HT1080 (cell line): ENCODE measurements at regions not wholly inside any gene's neighbourhood (a gene's known extent, or its start where the extent isn't known, plus 50 kb on each side); places are given as distances from the start of the nearest gene placed in this dataset.
"Not testable (repeated sequence)": the region's sequence is repeated elsewhere in the genome, so short reads cannot be mapped to it uniquely, and the experiment has no call there.

Source experiments
- DNase-seq: peaks from one replicate; pipeline ENCODE4 v3.0.0-alpha.2; 2015; ENCODE audit warnings: low read depth

DNA sequence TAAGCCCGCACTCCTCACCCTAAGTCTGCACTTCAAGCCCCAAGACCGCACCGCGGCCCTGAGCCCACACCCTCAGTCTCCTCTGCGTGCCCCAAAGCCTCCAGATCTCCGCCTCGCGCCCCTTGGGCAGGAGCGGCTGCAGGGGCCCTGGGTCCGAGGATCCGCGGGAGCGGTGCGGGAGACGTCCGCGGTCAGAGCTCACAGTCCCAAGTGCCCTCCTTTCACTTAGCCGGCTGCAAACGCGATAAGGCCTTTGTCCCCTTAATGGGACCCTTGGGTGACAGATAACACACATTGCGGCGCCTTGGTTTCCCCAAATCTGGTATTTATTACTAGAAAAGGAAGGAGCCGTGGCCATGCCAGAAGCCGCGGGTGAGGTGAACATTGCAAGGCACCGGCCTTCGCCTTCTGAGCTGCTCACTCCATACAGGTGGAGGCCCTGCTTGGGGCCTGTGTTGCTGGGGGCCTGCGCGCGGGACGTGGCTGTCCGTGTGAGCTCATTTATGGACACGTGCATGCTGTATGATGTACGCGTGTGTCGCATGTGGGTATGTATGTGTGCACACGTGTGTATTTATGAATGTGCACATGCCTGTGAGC, 178.9 kb downstream of the OR4M2 start:
- DNase-seq: not testable (repeated sequence)

DNA sequence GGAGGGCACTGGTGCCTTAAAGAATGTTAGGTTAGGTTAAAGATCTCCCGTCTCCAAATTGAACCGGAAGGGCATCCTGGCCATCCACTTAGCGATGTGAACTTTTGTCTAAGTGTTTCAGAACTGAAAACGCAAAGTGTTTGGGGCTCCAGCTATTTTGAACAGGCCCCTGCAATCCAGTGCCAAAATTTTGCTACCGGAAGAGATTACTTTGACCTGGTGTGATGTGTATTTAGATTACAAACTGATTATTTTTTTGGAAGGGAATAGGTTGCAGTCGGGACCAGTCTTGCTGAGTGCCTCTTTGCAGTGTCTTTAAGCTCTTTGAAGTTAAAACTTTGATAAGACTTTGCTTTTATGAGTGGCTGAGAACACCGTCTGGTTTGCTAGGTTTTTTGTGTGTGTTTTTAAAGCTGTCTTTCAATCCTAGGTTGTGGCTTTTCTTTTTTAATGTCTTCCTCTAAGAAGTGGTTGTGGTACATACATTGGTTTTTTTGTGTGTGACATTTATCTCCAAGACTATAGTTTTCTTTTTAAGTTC, 179.6 kb downstream of the OR4M2 start:
- DNase-seq: no peak

DNA sequence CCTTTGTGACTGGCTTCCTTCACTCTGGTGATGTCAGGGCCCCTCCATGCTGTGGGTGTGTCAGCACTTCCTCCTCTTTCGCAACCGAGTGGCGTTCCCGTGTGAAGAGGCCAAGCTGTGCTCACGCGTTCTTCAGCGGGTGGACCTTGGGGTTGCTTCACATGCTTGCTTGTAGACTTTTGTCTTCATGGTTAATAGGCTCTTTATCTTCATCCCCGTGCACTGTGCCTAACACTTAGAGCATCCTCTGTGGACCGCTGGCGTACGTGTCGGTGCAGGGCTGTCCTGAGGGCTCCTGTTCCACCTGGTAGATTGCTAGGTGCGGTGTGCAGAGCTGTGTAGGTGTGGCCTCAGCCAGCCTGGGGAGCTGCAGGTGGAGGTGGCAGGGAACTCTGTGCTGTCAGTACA, 182.3 kb downstream of the OR4M2 start:
- DNase-seq: peak; percentile 55

DNA sequence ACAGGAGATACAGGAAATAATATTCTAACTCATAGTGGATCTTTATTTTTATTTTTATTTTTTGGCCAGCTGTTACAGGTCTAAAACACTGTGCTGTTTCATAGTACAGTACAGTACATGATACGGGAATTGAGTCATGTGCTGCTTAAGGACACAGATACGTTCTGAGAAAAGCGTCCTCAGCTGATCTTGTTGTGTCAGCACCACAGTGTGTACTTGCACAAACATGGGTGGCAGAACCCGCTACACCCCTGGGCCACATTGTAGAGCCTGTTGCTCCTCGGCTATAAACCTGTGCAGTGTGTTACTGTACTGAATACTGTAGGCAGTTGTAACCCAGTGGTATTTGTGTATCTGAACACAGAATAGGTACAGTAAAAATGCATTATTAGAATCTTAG, 183.4 kb downstream of the OR4M2 start:
- no peak for DNase-seq

DNA sequence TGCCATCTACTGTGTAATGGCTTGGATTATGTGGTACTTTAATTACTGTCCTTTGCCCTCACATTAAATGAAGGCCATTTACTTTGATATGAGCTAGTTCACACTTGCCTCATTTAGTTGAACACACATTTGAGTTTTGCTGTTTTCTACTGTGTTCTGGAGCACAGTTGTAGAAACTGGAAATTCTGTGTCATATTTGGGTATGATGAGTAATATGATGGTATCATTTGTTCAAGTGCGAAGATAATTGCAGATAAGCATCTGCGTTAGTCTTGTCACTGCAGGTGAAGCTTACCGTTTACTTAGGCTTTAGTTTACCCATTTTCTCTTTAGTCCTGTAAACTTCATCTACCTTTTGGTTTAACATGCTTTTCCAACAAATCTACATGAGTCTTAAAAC, 183.9 kb downstream of the OR4M2 start:
- not testable (repeated sequence) for DNase-seq

DNA sequence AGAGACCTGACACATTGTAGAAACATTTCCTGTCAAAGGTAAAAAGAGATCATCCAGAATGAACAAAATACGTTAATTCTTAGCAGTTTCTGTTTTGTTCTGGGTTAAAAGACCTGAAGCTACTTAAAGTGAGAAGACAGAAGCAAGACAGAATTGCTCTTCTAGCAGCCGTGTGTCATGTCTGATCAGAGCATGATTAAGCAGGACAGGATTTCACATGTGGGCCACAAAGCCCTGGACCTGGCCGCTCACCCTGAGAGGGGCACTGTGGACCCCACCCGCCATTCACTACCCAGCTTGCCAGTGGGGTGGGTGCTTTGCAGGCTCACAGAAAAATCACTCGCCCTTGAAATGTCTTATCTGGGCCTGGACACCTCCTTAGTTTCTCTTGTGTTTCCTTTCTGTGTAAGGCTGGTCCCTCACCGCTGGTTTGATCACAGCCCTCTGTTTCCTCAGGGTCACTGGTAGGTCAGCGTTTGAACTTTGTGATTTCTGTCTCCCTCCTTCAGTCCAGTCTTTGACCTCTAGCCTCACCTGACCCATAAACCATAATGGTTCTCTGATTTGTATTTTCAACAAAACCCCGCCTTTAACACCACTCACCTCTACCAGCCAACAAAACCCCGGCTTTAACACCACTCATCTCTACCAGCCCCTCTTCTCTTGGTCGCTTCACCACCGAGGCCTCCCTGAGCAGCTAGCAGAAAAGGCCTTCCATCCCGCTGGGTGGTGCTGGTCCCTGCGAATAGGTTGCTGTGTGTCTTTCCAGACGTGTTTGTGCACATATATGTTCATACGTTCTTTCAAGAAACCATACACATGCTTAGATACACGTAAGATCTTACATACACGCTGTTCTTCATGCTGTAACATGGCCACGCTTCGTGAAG, 185.0 kb downstream of the OR4M2 start:
- no peak for DNase-seq

DNA sequence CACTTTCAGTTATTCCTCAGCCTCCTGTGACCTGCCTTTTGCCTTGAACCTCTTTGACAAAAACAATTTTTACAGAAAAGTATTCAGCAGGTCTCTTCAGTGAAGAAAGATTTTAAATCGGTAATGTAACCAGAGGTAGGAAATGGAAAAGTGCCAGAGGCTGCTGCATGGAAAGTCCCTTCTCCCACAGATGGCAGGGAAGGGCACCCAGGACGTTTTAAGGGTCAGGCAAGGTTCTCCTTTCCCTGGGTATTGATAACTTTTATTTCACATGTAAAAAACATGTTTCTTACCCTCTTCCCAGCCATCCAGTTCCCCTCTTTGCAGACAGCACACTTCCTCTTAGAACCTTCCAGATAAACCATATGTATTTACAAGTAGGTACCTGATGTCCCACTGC, 185.6 kb downstream of the OR4M2 start:
- DNase-seq: no peak

DNA sequence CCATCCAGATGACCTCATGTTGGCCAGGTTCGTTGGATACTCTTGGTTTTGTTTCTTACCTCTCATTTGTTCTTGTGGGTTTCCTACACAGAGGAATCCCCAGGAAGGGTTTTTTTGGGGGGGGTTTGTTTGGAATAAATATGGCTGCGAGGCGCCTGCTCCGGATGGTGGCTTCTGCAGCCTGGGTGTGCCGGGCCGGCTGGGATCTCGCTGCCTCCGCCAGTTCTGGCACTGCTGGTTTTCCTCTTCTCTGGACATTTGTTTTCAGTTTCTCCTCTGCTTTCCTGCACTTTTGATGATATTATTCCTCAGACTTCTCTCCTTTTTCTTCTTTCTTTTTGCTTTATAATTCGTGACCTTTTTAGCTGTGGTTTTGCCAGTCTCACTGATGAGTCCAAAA, 187.4 kb downstream of the OR4M2 start:
- no peak for DNase-seq

DNA sequence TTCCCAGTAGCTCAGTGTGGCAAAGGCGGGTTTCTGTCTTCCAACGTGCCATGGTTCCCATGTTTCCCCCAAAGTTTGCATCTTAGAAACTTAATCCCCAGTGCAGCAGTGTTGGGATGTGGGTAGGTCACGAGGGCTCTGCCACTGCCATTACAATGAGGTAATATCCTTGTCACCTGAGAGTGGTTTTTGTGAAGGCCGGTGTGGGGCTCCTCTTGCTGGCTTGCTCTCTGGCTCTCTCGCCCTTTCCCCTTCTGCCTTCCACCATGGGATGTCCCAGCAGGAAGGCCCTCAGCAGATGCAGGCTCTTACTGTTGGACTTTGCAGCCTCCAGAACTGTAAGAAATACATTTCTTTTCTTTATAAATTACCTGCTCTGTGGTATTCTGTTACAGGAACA, 187.9 kb downstream of the OR4M2 start:
- not testable (repeated sequence) for DNase-seq

DNA sequence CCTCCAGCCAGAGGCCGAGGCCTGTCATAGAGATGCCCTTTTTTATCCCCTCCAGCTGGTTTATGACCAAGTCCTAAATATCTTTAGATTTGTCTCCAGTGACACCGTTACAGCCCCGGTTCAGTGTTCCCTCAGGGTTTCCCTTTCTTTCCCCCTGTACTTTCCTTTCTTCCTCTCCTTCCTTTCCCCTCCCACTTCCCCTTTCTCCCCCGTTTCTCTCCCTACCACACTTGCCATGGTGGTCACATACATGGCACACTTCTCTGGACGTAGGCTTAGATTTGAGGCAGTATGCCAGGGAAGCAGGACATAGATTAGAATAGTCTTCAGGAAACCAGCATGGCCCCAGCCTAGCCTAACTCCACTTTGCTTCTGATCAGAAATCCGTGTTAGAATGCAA, 188.3 kb downstream of the OR4M2 start:
- DNase-seq: not testable (repeated sequence)

DNA sequence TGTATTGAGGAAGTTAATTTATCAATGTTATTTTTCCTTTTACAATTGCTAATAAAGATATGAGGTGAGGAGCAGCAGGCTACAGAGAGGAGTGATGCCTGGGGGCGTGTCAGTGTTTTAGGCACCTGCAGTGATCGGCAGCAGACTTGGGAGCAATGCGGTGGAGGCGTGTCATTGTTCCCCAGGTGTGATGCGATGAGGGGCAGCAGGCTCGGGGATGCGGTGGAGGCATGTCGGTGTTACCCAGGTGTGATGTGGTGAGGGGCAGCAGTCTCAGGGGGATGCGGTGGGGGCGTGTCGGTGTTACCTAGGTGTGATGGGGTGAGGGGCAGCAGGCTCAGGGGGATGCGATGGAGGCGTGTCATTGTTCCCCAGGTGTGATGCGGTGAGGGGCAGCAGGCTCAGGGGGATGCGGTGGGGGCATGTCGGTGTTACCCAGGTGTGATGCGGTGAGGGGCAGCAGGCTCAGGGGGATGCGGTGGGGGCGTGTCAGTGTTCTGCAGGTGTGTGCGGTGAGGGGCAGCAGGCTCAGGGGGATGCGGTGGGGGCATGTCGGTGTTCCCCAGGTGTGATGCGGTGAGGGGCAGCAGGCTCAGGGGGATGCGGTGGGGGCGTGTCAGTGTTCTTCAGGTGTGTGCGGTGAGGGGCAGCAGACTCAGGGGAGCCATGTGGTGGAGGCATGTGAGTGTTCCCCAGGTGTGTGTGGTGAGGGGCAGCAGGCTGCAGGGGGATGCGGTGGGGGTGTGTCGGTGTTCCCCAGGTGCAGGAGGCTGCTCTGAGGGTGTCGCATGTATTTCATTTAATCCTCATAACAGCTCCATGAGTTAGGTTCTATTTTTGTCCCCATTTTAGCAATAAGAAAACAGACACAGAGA, 186.2 kb upstream of the GOLGA6L22 start:
- DNase-seq: not testable (repeated sequence)

DNA sequence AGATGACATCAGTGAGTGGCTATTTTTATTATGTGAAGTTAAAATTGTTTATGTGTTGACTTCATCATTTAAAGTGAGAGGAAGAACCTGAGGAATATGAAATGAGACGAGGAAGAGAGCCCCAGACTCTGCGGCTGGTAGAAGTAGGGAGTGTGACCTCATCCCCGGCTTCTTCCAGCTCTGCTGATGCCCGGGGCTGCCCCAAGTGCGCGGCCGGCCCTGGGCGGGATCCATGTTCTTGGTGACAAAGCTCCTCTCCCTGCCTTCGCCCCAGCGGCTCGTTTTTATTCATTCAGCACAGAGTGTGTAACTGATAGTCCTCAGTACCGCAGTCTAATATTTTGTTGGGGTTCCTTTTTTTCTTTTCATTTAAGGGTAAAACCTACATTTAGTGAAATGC, 185.5 kb upstream of the GOLGA6L22 start:
- not testable (repeated sequence) for DNase-seq

DNA sequence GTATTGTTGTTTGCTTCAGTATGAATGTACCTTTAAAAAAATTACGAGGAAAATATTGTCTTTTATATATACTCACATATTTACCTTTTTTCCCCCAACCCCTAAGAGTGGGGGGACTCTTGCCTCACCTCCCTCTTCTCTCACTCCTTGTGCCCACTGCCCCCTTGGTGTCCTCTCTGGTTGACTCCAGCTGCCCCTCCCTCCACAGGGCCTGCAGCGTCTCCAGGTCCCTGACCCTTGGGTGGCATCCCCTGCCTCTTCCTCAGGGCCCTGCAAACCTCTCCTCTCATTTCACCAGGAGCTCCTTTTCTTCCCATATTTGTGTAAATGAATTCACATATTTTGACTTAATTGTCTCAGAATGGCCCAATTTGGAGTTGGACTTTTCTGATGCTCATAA, 184.3 kb upstream of the GOLGA6L22 start:
- DNase-seq: not testable (repeated sequence)

DNA sequence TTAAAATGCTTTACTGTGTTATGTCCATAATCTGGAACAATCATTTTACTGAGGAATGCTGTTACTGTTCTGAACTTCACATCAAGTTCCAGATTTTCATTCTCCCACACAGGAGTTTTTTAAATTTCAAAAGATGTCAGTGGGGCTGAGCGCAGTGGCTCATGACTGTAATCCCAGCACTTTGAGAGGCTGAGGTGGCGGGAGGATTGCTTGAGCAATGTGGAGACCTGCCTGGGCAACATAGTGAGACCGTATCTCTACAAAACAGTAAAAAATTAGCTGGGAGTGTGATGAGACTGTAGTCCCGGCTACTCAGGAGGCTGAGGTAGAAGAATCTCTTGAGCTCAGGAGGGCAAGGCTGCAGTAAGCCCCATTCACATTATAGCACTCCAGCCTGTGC, 177.9 kb upstream of the GOLGA6L22 start:
- DNase-seq: not testable (repeated sequence)

DNA sequence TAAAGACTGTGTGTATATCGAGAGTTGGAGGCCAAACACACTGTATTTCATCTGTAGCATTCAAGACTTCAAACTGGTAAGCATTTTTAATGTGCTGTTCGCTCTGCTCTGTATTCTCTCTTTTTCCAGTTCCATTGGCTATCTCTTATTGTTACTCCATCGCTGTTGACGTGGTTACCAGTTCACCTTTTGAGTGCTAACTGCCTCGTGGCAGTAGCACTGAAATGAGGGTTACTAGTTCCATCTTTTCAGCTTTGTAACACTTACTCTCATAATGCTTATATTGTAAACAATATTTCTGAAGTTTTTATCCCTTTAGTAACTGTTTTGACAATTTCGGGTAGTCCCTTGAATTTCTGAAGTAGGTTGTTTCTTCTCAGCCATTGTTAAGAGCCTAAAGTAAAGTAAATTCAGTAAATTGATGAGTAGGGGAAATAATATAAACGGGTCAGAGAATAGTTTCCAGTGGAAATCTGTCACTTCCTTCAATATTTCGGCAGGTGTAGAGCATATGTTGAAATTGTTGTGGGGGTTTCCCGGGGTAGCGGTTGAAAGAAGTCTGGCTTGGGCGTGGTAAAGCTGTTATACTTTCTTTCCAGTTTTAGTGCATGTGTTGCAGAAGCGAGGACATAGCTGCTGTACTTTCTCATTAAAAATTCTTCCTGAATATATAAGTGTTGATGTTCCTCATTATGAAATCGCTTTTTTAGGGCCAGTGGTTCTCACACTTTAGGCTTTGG, 175.7 kb upstream of the GOLGA6L22 start:
- DNase-seq: not testable (repeated sequence)

DNA sequence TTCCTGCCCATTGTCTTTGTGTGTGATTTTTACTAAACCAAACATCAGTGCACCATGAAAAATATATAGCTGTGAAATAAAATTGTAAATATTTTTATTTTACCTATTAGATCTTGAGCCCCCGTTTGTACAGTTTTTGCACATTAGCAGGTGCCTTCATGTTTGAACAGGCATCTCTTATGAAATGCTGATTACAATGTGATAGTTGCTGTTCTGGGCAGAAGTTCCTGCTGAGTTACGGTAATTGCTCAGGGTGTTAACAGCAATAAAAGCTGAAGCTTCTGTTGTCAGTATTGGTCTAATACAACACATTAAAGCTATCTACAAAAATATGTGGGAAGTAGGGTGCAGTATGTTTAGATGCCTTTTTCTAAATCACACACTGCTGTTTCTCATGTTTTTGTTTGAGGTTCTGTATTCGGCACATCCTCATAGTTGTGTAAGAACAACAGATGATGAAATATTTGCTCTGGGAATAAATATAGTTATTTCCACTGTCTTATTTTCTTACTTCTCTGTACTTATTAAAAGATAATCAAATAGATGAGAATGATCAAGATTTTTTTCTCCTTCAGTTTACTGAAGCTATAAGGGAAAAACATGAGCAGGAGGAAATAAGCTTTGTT, 173.8 kb upstream of the GOLGA6L22 start:
- DNase-seq: not testable (repeated sequence)

DNA sequence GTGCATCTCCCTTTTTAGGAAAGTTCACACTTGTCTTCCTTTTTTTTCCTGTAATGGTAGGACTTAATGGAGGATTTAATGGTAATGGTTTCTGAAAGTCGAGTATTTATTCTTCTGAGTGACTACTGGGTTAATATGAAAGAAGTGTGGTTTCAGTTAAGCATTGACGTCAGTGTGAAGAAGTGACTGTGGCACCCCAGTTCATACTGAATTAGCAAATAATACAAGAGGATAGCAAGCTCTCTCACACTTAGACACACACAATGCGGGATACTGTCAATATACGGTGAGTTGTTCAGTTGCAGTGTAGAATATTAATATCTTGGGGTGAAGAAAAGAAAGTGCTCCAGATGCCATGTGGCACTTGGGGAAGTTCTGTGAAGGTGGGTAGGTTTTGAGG, 167.6 kb upstream of the GOLGA6L22 start:
- DNase-seq: not testable (repeated sequence)

DNA sequence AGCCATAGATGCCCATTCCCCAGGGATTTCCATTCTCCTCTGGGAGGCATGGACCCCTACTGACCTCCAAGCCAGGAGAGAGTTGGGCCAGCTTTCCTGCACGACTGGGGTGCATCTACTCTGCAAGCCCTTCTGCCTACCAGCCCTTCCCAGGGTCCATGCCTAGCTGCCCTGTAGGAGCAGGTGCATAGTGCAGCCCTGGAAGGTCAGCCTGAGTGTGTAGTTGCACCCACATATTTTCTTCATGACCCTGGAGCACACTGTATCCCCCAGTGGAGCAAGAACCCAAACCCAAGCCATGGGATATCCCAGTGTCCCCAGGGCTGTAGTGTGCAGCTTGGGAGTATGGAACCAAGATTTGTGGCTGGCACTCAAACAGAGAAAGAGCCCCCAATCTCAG, 155.6 kb upstream of the GOLGA6L22 start:
- not testable (repeated sequence) for DNase-seq
